GM12872 (cell line): ENCODE measurements at regions not wholly inside any gene's neighbourhood (a gene's known extent, or its start where the extent isn't known, plus 50 kb on each side); places are given as distances from the start of the nearest gene placed in this dataset.

ENCODE experiments used
- CTCF ChIP-seq: IDR thresholded peaks from 3 replicates; pipeline ENCODE4 v1.5.1; 2011; ENCODE audit warnings: low read depth, mild to moderate bottlenecking, low read length, moderate library complexity; ENCODE audit not compliant: insufficient read depth

GRCh38 chr3:107985496-107985895 lies 105.3 kb downstream of the CD47 start:
- TF ChIP-seq CTCF: no peak

DNA sequence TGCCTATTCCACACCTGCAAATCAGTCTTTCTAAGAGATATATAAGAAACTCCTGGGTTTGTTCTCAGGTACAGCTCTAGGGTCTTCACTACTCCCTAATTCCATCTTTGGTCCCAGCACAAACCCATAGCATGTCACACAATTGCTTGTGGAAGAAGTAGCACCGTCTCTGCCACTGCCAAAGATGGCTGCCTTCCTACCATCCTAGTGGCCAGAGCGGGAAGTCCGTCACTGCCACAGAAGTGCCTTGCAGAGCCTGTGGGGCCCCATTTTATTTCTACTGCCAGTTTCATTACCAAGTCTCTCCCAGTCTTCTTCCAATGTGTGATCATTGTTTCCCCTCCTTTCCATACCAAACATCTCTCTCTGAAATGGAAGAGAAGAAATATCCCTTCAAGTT lies 107.6 kb downstream of the CD47 start:
- TF ChIP-seq CTCF: peak; percentile 23; the same call in 1 of the 3 replicates

DNA sequence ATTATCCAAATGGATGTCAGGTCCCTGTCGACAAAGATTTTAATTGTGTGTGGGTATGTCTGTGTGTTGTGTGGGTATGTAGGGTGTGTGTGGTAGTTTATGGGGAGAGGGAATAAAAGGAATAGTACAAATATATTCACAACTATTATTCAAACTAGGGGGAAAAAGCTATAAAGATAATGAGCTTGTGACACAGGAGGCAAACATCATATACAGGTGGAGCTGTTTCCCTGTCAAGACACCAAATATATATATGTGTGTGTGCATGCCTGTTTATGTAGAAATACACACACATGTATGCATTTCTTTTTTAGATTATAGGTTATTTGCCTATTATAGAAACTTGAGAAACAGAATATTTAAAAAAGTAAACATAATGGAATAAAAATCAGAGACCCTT lies 108.7 kb downstream of the CD47 start:
- no peak for TF ChIP-seq CTCF

DNA sequence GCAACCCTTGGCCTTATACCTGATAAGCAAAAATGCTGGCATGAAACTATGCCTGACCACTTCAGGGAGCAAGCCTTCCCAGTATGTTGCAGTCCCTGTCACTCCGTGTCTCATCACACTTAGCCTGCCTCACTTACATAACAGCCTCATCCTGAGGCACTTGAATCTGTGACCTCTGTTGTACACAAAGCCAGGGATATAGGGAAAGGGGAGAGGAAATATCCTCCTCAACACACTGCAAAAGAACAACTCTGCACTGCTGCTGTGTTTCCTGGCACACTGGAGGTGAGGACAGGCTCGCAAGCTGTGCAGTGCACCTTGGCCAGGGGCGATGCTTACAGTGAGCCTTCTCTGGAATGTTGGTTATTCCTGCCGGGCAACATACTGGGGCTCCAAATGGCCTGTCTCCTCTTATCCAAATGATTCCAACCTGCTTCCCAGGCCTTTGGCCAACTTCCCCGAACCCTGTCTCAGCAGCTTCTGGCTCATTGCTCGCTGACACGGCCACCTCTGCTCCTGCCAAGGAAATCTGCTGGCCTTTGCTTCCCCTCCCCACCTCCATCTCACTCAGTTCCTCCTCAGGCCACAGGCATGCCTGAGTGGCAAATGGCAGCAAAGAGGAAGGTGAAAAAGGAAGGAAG lies 109.2 kb downstream of the CD47 start:
- no peak for TF ChIP-seq CTCF

GRCh38 chr3:107979538-107979937 lies 111.3 kb downstream of the CD47 start:
- TF ChIP-seq CTCF: no peak

DNA sequence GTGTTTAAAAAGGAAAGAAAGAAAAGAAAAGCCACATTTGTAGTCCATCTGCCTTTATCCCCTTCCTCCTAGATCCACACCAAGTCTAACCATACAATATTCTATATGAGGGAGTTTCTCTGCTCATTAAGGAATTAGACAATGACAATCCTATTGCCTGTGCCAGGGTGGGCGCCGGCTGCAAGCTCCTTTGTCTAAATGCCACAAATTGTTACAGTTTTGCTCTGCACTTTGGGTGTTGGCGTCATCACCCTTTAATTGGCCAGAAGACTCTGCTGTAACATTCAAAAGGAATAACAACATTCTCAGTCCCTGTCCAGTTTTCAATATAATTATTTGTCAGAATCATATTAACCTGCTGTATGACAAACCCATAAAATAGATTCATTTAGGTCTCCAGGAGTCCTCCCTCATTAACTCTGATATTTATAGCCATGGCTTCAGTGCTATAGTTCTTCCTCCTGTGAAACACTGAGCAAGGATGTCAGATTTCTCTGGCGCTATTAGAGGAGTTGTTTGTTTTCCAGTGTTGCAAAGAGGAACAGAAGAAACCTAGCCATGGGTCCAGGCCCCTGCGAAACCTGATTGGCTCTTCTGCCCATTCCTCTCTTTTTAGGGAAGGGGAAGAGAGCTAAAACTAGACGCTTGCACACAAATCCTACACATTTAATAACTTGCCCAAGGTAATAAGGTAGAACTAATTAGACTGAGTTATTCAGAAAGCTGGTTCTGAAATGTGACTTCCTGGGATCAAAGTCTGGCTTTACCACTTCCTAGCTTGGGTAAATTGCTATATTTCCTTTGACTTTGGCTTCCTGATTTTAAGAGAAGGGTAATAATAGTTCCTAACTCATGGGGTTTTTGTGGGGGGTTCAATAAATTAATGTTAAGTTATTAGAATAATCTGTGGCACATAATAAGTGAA lies 112.4 kb downstream of the CD47 start:
- no peak for TF ChIP-seq CTCF

DNA sequence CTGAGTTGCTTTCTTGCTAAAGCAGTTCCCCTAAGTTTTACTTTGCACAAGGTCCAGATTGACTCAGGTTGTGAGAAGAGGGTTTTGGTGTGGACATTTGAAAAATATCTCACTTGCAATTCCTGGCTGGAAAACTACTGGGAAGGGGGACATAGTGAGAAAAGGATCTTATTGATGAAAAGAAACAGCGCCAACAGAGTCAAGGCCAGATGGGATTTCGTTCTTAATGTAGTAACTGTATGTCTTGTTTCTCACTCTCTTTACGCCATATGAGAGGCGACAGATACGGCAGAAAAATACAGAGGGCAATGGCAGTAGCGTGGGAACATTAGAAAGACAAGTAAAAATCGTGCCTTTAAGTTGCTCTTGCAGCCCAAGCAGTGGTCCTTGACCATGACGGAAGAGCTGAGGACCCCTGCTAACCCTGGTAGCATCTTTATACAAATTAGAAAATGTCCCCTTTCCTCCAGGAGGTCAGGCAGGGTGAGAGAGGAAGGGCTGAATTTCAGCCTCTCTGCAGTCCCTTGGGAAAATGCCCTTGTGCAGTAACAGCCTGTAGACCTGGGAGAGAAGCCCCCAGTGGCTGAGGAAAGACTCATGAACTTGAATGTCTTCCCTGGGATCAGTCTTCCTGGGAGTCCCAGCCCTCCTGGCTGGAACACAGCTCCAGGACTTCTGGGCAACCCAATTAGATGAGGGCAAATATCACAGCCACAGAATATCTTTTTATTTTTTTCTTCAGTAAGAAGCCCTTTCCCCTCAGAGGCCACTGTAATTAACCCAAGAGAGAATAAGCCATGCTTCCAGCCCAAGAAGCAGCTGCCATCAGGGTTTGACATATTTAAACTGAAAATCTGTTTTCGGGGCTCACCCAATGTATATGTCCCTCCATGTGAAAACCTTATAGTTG lies 113.4 kb downstream of the CD47 start:
- no peak for TF ChIP-seq CTCF
